Liver (tissue), 7 donors: ENCODE measurements at regions not wholly inside any gene's neighbourhood (a gene's known extent, or its start where the extent isn't known, plus 50 kb on each side); places are given as distances from the start of the nearest gene placed in this dataset.

Experiments used
- DNase-seq: peaks from one replicate; pipeline ENCODE4 v3.0.0-alpha.2; 2017; ENCODE audit warnings: low spot score
- H3K27ac ChIP-seq, 2 donors: one replicate each; pipeline ENCODE4 v1.7.0; 2013; ENCODE audit warnings: inconsistent platforms in 2 of 2, low read length in 2 of 2, control low read depth in 1 of 2, low read depth in 1 of 2, mild to moderate bottlenecking in 1 of 2
- H3K27me3 ChIP-seq, 4 donors: one replicate each; pipeline versions ENCODE4 v1.6.1 to v1.7.0; 2013; ENCODE audit warnings: low read length in 3 of 4, inconsistent platforms in 1 of 4, mild to moderate bottlenecking in 1 of 4, moderate library complexity in 1 of 4; ENCODE audit not compliant: control insufficient read depth in 4 of 4, insufficient read depth in 4 of 4
- H3K36me3 ChIP-seq, 4 donors: one replicate each; pipeline versions ENCODE4 v1.6.1 to v1.7.0; 2013; ENCODE audit warnings: low read length in 3 of 4, mild to moderate bottlenecking in 3 of 4, low read depth in 1 of 4, moderate library complexity in 1 of 4; ENCODE audit not compliant: control insufficient read depth in 4 of 4, insufficient read depth in 3 of 4
- H3K4me1 ChIP-seq, 4 donors: one replicate each; pipeline versions ENCODE4 v1.6.1 to v1.7.0; 2013; ENCODE audit warnings: low read length in 3 of 4, mild to moderate bottlenecking in 3 of 4, moderate library complexity in 1 of 4; ENCODE audit not compliant: control insufficient read depth in 4 of 4, insufficient read depth in 4 of 4
- H3K4me3 ChIP-seq, 3 donors: one replicate each; pipeline versions ENCODE4 v1.6.1 to v1.7.0; 2013; ENCODE audit warnings: low read length in 3 of 3, control low read depth in 1 of 3, low read depth in 1 of 3, mild to moderate bottlenecking in 1 of 3
- H3K9ac ChIP-seq, 2 donors: one replicate each; pipeline ENCODE4 v1.7.0; 2013; ENCODE audit warnings: low read length in 2 of 2, mild to moderate bottlenecking in 2 of 2, moderate library complexity in 2 of 2, control low read depth in 1 of 2, low read depth in 1 of 2
- H3K9me3 ChIP-seq, 4 donors: one replicate each; pipeline versions ENCODE4 v1.6.1 to v1.7.0; 2013; ENCODE audit warnings: low read length in 3 of 4; ENCODE audit not compliant: control insufficient read depth in 4 of 4
- ATF3 ChIP-seq: IDR thresholded peaks from 2 replicates; pipeline ENCODE4 v1.6.1; 2016; ENCODE audit warnings: antibody characterized with exemption
- CTCF ChIP-seq: fragments of 150-350 bp; IDR thresholded peaks from 2 replicates; pipeline ENCODE4 v1.5.1; 2017; ENCODE audit warnings: improper control_type of control experiment, low read depth, low read length; ENCODE audit not compliant: missing input control
- FOXA1 ChIP-seq: IDR thresholded peaks from 2 replicates; pipeline ENCODE4 v1.6.1; 2016; ENCODE audit warnings: antibody characterized with exemption
- GABPA ChIP-seq, 2 donors: IDR thresholded peaks in 1 of 2; conservative IDR thresholded peaks in 1 of 2; 2 replicates each; pipeline ENCODE4 v1.6.1; 2016; ENCODE audit warnings: antibody characterized with exemption in 2 of 2, mild to moderate bottlenecking in 1 of 2, moderate library complexity in 1 of 2
- HNF4A ChIP-seq, 2 donors: conservative IDR thresholded peaks; 2 replicates each; pipeline ENCODE4 v1.6.1; 2016; ENCODE audit warnings: antibody characterized with exemption in 2 of 2, mild to moderate bottlenecking in 2 of 2
- HNF4G ChIP-seq: IDR thresholded peaks from 2 replicates; pipeline ENCODE4 v1.6.1; 2016; ENCODE audit warnings: antibody characterized with exemption
- JUND ChIP-seq, 2 donors: IDR thresholded peaks; 2 replicates each; pipeline ENCODE4 v1.6.1; 2016; ENCODE audit warnings: antibody characterized with exemption in 2 of 2
- NR2F2 ChIP-seq: IDR thresholded peaks from 2 replicates; pipeline ENCODE4 v1.6.1; 2016; ENCODE audit warnings: antibody characterized with exemption
- RXRA ChIP-seq, 2 donors: IDR thresholded peaks; 2 replicates each; pipeline ENCODE4 v1.6.1; 2017 to 2018; ENCODE audit warnings: antibody characterized with exemption in 2 of 2, mild to moderate bottlenecking in 1 of 2
- SP1 ChIP-seq: IDR thresholded peaks from 2 replicates; pipeline ENCODE4 v1.6.1; 2018; ENCODE audit warnings: antibody characterized with exemption, mild to moderate bottlenecking
- TAF1 ChIP-seq: conservative IDR thresholded peaks from 2 replicates; pipeline ENCODE4 v1.6.1; 2016; ENCODE audit warnings: antibody characterized with exemption, mild to moderate bottlenecking
- YY1 ChIP-seq: IDR thresholded peaks from 2 replicates; pipeline ENCODE4 v1.6.1; 2016; ENCODE audit warnings: antibody characterized with exemption, mild to moderate bottlenecking
- ZBTB33 ChIP-seq: IDR thresholded peaks from 2 replicates; pipeline ENCODE4 v1.6.1; 2016; ENCODE audit warnings: antibody characterized with exemption
- TF ChIP-seq, protein P1 (sequence below): IDR thresholded peaks from 2 replicates; pipeline ENCODE4 v1.6.1; 2016; ENCODE audit warnings: antibody characterized with exemption, mild to moderate bottlenecking
- donor health status: healthy.
- donor health status: healthy.
- donor health status: healthy.
- donor health status: healthy.

GRCh38 chr6:114892211-114892610 lies 549.4 kb upstream of the HS3ST5 start:
- H3K4me1 ChIP-seq, result no peaks in the 10 kb centered on the region
- peaks cover 0 to 3% (median 0%) of the 10 kb centered on the region in 4 donors for H3K9me3 ChIP-seq
- TF ChIP-seq ZBTB33, result no peak
- no peak for TF ChIP-seq HNF4G
- TF ChIP-seq GABPA (IDR thresholded peaks at IDR 0.05 in 1 of 2, conservative IDR thresholded peaks at IDR 0.05 in 1 of 2), result no peak
- H3K27ac ChIP-seq, result no peak overlapping the region
- H3K36me3 ChIP-seq, result no peaks in the 10 kb centered on the region
- H3K4me3 ChIP-seq, result no peak overlapping the region
- H3K9ac ChIP-seq, result no peak overlapping the region
- no peaks in the 10 kb centered on the region for H3K27me3 ChIP-seq
- no peak for DNase-seq

DNA sequence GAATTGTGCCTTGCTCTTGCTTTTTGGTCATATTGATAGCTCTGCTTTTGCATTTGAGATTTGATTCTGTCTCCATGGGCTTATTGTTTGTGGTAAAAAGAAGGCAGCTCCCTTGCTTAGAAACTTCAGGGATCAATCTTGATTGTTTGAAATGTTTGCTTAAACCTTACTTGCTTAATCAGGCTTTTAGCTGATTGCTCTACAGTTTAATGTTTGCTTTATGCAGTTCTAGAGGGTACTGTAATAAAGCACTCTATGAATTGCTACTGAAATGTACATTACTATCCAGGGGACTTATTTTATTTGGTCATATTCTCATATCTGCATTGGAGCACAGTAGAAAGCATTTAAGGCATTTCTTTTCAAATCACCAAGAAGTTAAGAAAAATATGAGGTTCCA lies 545.4 kb upstream of the HS3ST5 start:
- no peak for DNase-seq
- Histone ChIP-seq H3K27me3 (no peaks in the 10 kb centered on the region), H3K27ac (no peak overlapping the region), H3K4me3 (no peak overlapping the region), H3K9ac (no peak overlapping the region), H3K36me3 (no peaks in the 10 kb centered on the region), H3K4me1 (no peaks in the 10 kb centered on the region), H3K9me3 (no peaks in the 10 kb centered on the region)
- TF ChIP-seq TAF1, result no peak
- TF ChIP-seq HNF4A (conservative IDR thresholded peaks at IDR 0.05), result no peak
- no peak for TF ChIP-seq ZBTB33
- no peak for TF ChIP-seq SP1
- TF ChIP-seq CTCF, result no peak
- TF ChIP-seq FOXA1, result no peak
- no peak for TF ChIP-seq RXRA (IDR thresholded peaks at IDR 0.05)
- TF ChIP-seq, protein P1, sequence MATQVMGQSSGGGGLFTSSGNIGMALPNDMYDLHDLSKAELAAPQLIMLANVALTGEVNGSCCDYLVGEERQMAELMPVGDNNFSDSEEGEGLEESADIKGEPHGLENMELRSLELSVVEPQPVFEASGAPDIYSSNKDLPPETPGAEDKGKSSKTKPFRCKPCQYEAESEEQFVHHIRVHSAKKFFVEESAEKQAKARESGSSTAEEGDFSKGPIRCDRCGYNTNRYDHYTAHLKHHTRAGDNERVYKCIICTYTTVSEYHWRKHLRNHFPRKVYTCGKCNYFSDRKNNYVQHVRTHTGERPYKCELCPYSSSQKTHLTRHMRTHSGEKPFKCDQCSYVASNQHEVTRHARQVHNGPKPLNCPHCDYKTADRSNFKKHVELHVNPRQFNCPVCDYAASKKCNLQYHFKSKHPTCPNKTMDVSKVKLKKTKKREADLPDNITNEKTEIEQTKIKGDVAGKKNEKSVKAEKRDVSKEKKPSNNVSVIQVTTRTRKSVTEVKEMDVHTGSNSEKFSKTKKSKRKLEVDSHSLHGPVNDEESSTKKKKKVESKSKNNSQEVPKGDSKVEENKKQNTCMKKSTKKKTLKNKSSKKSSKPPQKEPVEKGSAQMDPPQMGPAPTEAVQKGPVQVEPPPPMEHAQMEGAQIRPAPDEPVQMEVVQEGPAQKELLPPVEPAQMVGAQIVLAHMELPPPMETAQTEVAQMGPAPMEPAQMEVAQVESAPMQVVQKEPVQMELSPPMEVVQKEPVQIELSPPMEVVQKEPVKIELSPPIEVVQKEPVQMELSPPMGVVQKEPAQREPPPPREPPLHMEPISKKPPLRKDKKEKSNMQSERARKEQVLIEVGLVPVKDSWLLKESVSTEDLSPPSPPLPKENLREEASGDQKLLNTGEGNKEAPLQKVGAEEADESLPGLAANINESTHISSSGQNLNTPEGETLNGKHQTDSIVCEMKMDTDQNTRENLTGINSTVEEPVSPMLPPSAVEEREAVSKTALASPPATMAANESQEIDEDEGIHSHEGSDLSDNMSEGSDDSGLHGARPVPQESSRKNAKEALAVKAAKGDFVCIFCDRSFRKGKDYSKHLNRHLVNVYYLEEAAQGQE, result no peak
- no peak for TF ChIP-seq JUND (IDR thresholded peaks at IDR 0.05)
- TF ChIP-seq YY1, result no peak
- TF ChIP-seq GABPA (IDR thresholded peaks at IDR 0.05 in 1 of 2, conservative IDR thresholded peaks at IDR 0.05 in 1 of 2), result no peak
- TF ChIP-seq NR2F2, result no peak
- no peak for TF ChIP-seq ATF3
- TF ChIP-seq HNF4G, result no peak
